ENCODE measurements at regions not wholly inside any gene's neighbourhood (a gene's known extent, or its start where the extent isn't known, plus 50 kb on each side); places are given as distances from the start of the nearest gene placed in this dataset.
"Not testable (repeated sequence)": the region's sequence is repeated elsewhere in the genome, so short reads cannot be mapped to it uniquely, and the experiment has no call there.

DNA sequence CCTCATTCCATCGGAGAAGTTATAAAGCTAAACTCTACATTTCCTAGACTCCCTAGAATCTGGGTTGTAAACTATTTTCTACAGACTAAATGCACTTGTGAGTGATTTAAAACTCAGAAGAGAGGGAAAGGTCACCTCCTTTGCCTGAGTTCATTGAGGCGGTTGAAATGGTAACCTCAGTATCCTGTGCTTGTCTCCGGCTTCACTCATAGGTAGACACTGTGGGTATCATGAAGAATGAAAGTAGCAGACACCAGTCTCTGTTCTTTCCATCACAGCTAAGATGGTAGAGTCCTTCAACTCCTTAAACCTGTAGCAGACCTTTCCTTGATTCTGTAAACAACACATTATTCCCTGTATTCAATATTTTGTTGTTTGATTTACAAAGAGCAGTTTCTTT lies 291.3 kb upstream of the ANKRD50 start:
- Histone ChIP-seq H3K36me3 (no peaks in the 10 kb centered on the region), H3K4me1 (no peaks in the 10 kb centered on the region), H3K4me3 (no peak overlapping the region), H3K27ac (no peak overlapping the region), H3K9me3 (no peaks in the 10 kb centered on the region), H3K27me3 (no peaks in the 10 kb centered on the region)
- TF ChIP-seq, protein P1, sequence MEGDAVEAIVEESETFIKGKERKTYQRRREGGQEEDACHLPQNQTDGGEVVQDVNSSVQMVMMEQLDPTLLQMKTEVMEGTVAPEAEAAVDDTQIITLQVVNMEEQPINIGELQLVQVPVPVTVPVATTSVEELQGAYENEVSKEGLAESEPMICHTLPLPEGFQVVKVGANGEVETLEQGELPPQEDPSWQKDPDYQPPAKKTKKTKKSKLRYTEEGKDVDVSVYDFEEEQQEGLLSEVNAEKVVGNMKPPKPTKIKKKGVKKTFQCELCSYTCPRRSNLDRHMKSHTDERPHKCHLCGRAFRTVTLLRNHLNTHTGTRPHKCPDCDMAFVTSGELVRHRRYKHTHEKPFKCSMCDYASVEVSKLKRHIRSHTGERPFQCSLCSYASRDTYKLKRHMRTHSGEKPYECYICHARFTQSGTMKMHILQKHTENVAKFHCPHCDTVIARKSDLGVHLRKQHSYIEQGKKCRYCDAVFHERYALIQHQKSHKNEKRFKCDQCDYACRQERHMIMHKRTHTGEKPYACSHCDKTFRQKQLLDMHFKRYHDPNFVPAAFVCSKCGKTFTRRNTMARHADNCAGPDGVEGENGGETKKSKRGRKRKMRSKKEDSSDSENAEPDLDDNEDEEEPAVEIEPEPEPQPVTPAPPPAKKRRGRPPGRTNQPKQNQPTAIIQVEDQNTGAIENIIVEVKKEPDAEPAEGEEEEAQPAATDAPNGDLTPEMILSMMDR (IDR thresholded peaks at IDR 0.05) = no peak
- TF ChIP-seq POLR2A (IDR thresholded peaks at IDR 0.05) = no peak
- no peak for DNase-seq

DNA sequence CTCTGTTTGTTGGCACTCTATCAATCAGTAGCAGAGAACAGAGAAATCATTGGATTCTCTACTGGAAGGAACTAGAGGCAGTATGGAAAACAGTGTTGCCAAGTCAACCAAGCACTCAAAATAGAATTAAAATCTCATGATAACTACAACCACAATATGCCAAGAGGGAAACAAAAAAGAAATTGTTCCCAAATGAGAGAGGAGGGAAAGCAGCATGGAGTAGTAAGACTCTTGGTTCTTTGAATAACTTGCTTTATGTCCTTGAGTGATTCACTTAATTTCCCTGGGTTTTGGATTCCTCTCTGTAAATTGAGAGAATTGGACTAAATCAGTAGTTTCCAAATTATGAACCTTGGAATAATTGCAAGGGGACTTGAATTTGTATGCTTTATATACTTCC lies 285.5 kb upstream of the ANKRD50 start:
- no peak for DNase-seq
- H3K4me1 ChIP-seq = no peaks in the 10 kb centered on the region
- no peak overlapping the region for H3K27ac ChIP-seq
- H3K27me3 ChIP-seq = no peaks in the 10 kb centered on the region
- H3K9me3 ChIP-seq = no peaks in the 10 kb centered on the region
- no peak for TF ChIP-seq POLR2A (IDR thresholded peaks at IDR 0.05)
- TF ChIP-seq, protein P1 (IDR thresholded peaks at IDR 0.05) = no peak
- no peak overlapping the region for H3K4me3 ChIP-seq
- H3K36me3 ChIP-seq = no peaks in the 10 kb centered on the region

DNA sequence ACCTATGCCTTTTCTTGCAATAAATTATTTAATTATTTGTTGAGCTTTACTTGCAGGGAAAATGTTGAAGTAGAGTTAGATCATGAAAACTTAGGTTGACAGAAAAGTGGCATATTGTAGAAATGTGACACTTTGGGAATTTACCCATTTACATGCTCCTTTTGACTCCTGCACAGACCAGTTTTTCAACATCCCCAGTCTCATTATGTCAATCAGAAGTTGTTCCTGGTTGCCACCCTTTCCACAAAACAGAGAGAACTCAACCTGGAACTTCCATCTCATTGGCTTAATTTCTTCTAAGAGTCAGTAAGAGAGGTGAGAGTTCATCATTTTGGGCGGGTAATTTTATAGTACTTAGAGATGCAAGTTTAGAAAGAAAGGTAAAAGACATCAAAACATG lies 284.6 kb upstream of the ANKRD50 start:
- Histone ChIP-seq H3K9me3 (no peaks in the 10 kb centered on the region), H3K4me1 (no peaks in the 10 kb centered on the region), H3K4me3 (no peak overlapping the region), H3K27me3 (no peaks in the 10 kb centered on the region), H3K36me3 (no peaks in the 10 kb centered on the region), H3K27ac (no peak overlapping the region)
- no peak for DNase-seq
- TF ChIP-seq POLR2A (IDR thresholded peaks at IDR 0.05) = no peak
- TF ChIP-seq, protein P1 (IDR thresholded peaks at IDR 0.05) = no peak

DNA sequence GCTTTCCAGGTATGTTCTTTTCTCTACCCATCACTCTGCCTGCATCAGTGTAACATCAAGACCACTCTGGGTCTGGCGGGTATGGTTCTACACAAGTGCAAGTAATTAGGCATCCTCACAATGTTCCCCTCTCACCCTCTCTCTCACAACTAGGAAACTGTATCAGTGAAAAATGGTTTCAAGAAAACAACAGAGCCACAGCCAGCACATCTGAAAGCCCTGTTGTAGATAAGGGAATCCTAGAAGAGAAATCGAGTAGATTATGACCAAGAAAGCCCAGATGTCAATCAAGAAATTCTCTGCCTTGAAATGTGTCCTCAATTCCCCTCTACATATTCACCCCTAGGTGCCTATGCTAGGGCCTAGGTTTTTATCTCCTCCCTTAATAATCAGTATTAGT lies 281.3 kb upstream of the ANKRD50 start:
- Histone ChIP-seq H3K4me1 (no peaks in the 10 kb centered on the region), H3K36me3 (no peaks in the 10 kb centered on the region), H3K27ac (no peak overlapping the region), H3K27me3 (no peaks in the 10 kb centered on the region), H3K9me3 (no peaks in the 10 kb centered on the region), H3K4me3 (no peak overlapping the region)
- TF ChIP-seq, protein P1 (IDR thresholded peaks at IDR 0.05) = no peak
- no peak for TF ChIP-seq POLR2A (IDR thresholded peaks at IDR 0.05)
- DNase-seq = no peak

DNA sequence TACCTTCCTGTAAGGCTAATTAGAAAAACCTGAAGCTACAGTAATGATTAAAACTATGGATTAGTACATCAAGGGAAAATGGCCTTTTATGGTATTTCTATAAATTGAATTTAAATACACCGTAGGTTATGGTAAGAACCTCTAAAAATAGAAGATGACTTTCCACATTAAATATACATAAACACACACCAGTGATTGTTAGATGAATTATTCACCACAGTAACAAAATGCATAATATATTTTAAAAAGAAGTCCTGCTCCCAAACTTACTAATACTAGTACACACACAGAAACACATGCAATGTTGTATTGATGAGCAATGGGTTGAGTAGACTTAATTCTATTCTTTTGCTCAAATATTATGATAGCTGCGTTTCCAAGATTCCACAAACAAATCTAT lies 277.9 kb upstream of the ANKRD50 start:
- H3K9me3 ChIP-seq = no peaks in the 10 kb centered on the region
- no peak for DNase-seq
- H3K27ac ChIP-seq = no peak overlapping the region
- no peaks in the 10 kb centered on the region for H3K4me1 ChIP-seq
- no peaks in the 10 kb centered on the region for H3K36me3 ChIP-seq
- TF ChIP-seq POLR2A (IDR thresholded peaks at IDR 0.05) = no peak
- TF ChIP-seq, protein P1 (IDR thresholded peaks at IDR 0.05) = no peak
- H3K27me3 ChIP-seq = no peaks in the 10 kb centered on the region
- H3K4me3 ChIP-seq = no peak overlapping the region

DNA sequence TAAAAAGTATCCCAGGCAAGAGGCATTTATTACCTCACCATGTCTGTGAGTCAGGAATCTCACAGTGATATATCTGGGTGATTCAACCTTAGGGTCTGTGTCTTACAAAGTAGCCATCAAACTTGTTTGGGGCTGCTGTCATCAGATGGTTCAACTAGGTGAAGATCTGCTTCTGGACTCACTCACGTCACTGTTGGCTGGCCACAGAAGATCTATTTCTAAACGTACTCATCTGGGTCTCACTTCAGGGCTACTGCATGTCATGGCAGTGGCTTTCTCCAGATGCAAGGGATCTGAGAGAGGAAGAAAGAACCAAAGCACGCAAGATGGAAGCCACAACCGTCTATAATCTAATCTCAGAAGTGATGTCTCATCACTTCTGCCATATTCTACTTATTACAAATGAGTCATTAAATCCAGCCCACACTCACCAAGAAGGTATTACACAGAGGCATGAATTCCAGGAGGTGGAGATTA lies 267.8 kb upstream of the ANKRD50 start:
- no peaks in the 10 kb centered on the region for H3K4me1 ChIP-seq
- H3K36me3 ChIP-seq = no peaks in the 10 kb centered on the region
- TF ChIP-seq POLR2A (IDR thresholded peaks at IDR 0.05) = no peak
- TF ChIP-seq, protein P1 (IDR thresholded peaks at IDR 0.05) = no peak
- no peak for DNase-seq
- H3K27ac ChIP-seq = no peak overlapping the region
- no peak overlapping the region for H3K4me3 ChIP-seq
- no peaks in the 10 kb centered on the region for H3K27me3 ChIP-seq
- no peaks in the 10 kb centered on the region for H3K9me3 ChIP-seq

DNA sequence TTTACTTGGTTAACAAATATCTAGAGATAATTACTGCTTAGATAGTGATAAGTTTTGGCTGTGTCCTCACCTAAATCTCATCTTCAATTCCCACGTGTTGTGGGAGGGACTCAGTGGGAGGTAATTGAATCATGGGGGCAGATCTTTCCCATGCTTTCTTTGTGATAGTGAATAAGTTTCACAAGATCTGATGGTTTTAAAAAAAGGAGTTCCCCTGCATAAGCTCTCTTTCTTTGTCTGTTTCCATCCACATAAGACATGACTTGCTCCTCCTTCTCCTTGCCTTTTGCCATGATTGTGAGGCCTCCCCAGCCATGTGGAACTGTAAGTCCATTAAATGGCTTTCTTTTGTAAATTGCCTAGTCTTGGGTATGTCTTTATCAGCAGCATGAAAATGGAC lies 266.0 kb upstream of the ANKRD50 start:
- not testable (repeated sequence) for H3K36me3 ChIP-seq, H3K27me3 ChIP-seq, H3K4me3 ChIP-seq, H3K9me3 ChIP-seq, H3K4me1 ChIP-seq, H3K27ac ChIP-seq, DNase-seq
